Body of pancreas (tissue), 4 donors: ENCODE measurements at regions not wholly inside any gene's neighbourhood (a gene's known extent, or its start where the extent isn't known, plus 50 kb on each side); places are given as distances from the start of the nearest gene placed in this dataset.

ENCODE experiments used
- CTCF ChIP-seq, 7 experiments: fragments of 450-650 bp in 4 of 7; fragments of 200-600 bp in 3 of 7; sonication (generic) in 3 of 7; IDR thresholded peaks; one replicate each; pipeline ENCODE4 v1.5.1; 2016 to 2019; ENCODE audit warnings: antibody characterized with exemption in 7 of 7
- POLR2A ChIP-seq, 3 donors: fragments of 450-650 bp; IDR thresholded peaks; one replicate each; pipeline ENCODE4 v1.6.1; 2016; ENCODE audit warnings: antibody characterized with exemption in 3 of 3, mild to moderate bottlenecking in 2 of 3

DNA sequence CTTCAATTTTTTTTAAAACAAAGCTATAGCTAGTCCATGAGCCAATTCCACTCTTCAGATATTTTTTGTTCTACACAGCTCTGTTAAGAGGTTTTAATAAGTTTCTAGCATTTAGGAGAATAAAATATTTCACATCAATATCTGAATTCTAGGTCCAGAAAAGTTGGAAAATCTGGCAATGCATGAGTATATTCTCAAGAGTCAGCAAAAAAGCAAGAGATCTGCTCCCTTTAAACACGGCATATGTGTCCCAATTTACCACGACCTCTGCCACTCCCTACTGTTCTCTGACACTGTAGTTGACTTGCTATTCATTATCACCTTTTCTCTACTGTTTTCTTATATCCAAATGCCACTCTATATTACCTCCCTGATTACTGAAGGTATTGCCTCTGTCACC is 145.1 kb upstream of the TGFBR2 start:
- TF ChIP-seq POLR2A (IDR thresholded peaks at IDR 0.05) (no peak), CTCF (IDR thresholded peaks at IDR 0.05) (no peak)
